ENCODE measurements at regions not wholly inside any gene's neighbourhood (a gene's known extent, or its start where the extent isn't known, plus 50 kb on each side); places are given as distances from the start of the nearest gene placed in this dataset.
A peak's percentile ranks its signal among the peaks of the same experiment; 100 is the strongest.

DNA sequence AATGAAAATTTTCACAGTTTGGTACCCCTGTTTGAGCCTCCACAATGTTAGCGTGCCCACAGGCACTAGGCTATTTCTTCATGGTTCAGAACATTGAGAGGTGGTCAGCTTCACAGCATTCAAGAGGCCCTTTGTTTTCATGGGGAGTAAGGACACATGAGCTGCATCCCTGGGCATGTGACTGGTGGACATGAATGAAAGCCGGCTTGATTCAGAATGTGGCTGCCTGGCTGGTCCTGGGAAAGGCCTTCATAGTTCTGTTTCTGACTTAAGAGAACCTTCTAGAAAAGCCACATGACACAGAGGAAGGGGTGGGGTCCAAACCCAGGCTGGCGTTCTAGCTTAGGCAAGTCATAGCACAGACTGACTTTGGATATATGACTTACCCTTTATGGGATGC lies 420.6 kb downstream of the CMPK2 start:
- no peak for DNase-seq
- WGBS, 2 donors: 89 to 95% methylated on average over 3 of the region's 3 CpGs
- H3K4me3 ChIP-seq: no peak overlapping the region
- no peaks in the 10 kb centered on the region for H3K36me3 ChIP-seq
- no peak overlapping the region for H3K27ac ChIP-seq
- intact Hi-C loops (cut with DNase I): no loop called here
- no peaks in the 10 kb centered on the region for H3K27me3 ChIP-seq
- TF ChIP-seq, protein P1, sequence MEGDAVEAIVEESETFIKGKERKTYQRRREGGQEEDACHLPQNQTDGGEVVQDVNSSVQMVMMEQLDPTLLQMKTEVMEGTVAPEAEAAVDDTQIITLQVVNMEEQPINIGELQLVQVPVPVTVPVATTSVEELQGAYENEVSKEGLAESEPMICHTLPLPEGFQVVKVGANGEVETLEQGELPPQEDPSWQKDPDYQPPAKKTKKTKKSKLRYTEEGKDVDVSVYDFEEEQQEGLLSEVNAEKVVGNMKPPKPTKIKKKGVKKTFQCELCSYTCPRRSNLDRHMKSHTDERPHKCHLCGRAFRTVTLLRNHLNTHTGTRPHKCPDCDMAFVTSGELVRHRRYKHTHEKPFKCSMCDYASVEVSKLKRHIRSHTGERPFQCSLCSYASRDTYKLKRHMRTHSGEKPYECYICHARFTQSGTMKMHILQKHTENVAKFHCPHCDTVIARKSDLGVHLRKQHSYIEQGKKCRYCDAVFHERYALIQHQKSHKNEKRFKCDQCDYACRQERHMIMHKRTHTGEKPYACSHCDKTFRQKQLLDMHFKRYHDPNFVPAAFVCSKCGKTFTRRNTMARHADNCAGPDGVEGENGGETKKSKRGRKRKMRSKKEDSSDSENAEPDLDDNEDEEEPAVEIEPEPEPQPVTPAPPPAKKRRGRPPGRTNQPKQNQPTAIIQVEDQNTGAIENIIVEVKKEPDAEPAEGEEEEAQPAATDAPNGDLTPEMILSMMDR (IDR thresholded peaks at IDR 0.05): no peak
- no peak for FAIRE-seq
- no peak for ATAC-seq
- no peaks in the 10 kb centered on the region for H3K9me3 ChIP-seq
- H3K4me1 ChIP-seq: no peaks in the 10 kb centered on the region

DNA sequence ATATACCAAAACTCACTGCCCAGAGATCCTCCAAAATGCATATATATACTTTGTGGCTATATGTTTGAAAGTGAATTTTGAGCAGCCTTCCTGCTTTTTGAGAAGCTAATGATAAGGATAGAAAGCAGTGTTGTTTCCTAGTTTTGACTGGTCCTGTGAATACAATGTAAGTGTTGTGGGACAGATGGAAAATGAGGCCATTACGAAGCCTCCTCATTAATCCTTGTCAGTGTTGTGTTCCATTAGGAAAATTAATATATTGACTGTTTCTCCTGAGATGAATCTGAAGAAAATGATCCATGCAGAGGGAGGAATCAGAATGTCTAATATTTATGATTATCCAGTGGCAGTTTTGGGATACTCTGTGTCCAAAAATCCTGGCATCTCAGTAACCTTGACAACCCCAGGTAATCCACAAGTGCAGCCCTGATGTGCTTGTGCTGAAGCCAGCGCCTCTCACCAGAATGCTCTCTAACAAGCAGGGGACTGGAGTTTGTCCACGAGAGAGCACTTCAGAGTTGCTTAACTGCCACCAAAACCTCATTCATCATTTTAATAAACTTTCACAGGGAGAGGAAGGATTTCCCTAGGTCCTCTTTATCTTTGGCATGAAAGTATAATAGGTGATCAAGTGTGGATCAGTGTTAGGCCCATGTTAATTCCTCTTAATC lies 418.6 kb downstream of the CMPK2 start:
- no peak overlapping the region for H3K4me3 ChIP-seq
- H3K9me3 ChIP-seq: no peaks in the 10 kb centered on the region
- H3K4me1 ChIP-seq: no peaks in the 10 kb centered on the region
- no peak overlapping the region for H3K27ac ChIP-seq
- ATAC-seq: peak in 1 of 4 donors; percentile 58
- DNase-seq: no peak
- H3K27me3 ChIP-seq: no peaks in the 10 kb centered on the region
- FAIRE-seq: no peak
- TF ChIP-seq, protein P1 (IDR thresholded peaks at IDR 0.05): no peak
- H3K36me3 ChIP-seq: no peaks in the 10 kb centered on the region
- intact Hi-C loops (cut with DNase I): no loop called here
- WGBS, 2 donors: 48% methylated on average over 3 of the region's 3 CpGs

DNA sequence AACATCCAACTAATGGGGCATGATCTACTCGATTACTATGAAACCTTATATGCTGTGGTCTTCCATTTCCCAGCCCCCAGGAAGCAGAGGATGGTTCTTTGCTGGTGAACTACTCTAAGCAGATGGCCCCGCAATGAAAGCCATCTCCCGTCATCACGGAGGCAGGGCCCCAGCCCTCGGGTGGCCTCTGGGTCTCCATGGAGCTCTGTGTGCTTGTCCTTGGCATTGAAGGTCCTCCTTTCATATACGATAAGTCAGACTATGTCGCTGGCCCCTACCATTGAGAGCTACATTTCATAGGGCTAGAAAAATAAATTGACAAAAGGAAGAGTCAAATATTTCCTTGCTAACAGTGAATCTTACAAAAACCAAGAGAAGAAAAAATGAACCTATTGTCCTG lies 416.8 kb downstream of the CMPK2 start:
- 82 to 90% methylated on average over 7 of the region's 7 CpGs for WGBS, 2 donors
- TF ChIP-seq, protein P1 (IDR thresholded peaks at IDR 0.05): no peak
- no peak for FAIRE-seq
- H3K4me1 ChIP-seq: no peaks in the 10 kb centered on the region
- ATAC-seq: no peak
- no peak for DNase-seq
- H3K36me3 ChIP-seq: no peaks in the 10 kb centered on the region
- intact Hi-C loops (cut with DNase I): no loop called here
- H3K9me3 ChIP-seq: no peaks in the 10 kb centered on the region
- no peak overlapping the region for H3K4me3 ChIP-seq
- no peak overlapping the region for H3K27ac ChIP-seq
- no peaks in the 10 kb centered on the region for H3K27me3 ChIP-seq

DNA sequence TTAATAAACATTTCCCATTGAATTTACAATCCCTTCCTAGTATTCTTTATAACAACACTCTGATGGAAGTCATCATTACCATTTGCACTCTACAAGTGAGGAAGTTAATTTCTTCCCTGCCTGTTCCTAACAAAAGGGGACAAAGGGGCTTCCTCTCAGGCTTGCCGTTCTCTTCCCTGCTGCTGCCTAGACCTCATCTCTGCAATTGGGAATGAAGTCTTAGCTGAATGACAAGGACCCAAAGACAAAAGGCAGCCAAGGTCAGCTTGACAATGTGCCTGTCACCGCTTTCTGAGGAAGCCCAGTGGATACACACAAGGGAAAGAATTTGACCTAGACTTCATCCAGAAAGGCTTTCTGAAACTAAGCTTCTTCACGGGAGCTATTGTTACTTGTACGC lies 416.4 kb downstream of the CMPK2 start:
- TF ChIP-seq, protein P1 (IDR thresholded peaks at IDR 0.05): no peak
- no peaks in the 10 kb centered on the region for H3K27me3 ChIP-seq
- ATAC-seq: no peak
- no peaks in the 10 kb centered on the region for H3K36me3 ChIP-seq
- H3K4me3 ChIP-seq: no peak overlapping the region
- no peak overlapping the region for H3K27ac ChIP-seq
- intact Hi-C loops (cut with DNase I): no loop called here
- no peak for DNase-seq
- no peaks in the 10 kb centered on the region for H3K4me1 ChIP-seq
- no peaks in the 10 kb centered on the region for H3K9me3 ChIP-seq
- WGBS, 2 donors: 82 to 89% methylated on average over 4 of the region's 4 CpGs
- no peak for FAIRE-seq

DNA sequence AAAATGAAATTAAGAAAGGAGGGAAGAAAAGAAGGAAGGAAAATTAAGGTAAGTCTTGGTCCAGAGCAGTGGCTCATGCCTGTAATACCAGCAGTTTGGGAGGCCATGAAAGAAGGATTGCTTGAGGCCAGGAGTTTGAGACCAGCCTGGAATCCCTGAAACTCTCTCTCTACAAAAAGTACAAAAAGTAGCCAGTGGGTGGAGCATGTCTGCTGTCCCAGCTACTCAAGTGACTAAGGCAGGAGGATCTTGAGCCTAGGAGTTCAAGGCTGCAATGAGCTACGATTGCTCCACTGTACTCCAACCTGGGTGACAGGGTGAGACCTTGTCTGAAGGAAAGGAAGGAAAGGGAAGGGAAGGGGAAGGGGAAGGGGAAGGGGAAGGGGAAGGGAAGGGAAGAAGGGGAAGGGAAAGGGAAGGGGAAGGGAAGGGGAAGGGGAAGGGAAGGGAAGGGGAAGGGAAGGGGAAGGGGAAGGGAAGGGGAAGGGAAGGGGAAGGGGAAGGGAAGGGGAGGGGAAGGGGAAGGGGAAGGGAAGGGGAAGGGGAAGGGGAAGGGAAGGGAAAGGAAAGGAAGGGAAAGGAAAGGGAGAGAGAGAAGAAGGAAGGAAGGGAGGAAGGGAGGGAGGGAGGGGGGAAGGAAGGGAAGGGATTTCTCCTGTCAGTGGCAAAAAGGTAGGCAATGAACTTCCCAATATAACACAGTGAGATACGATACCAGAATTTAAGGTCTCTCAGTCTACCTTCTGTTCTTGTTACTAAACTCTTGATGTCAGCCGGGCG lies 412.8 kb downstream of the CMPK2 start:
- H3K27ac ChIP-seq: no peak overlapping the region
- no peaks in the 10 kb centered on the region for H3K9me3 ChIP-seq
- H3K4me1 ChIP-seq: no peaks in the 10 kb centered on the region
- no peaks in the 10 kb centered on the region for H3K36me3 ChIP-seq
- TF ChIP-seq, protein P1 (IDR thresholded peaks at IDR 0.05): no peak
- no peak overlapping the region for H3K4me3 ChIP-seq
- WGBS, 2 donors: 84 to 91% methylated on average over 4 of the region's 4 CpGs
- FAIRE-seq (no peak), DNase-seq (no peak), ATAC-seq (no peak)
- intact Hi-C loops (cut with DNase I): no loop called here
- H3K27me3 ChIP-seq: no peaks in the 10 kb centered on the region

Data from pancreas (tissue), 10 donors.